HepG2 (cell line): ENCODE measurements at regions not wholly inside any gene's neighbourhood (a gene's known extent, or its start where the extent isn't known, plus 50 kb on each side); places are given as distances from the start of the nearest gene placed in this dataset.

Source experiments
- ATAC-seq: fragments of 200-7000 bp; cut with Tn5 transposase; 3 replicates; pipeline ENCODE4 v1.9.1; 2020; ENCODE audit warnings: mild to moderate bottlenecking, moderate library complexity
- BruUV-seq: library from RNA; stranded (reverse); fragments of 400-500 nt; replicated peaks from 2 replicates; lab custom pipeline; 2021; lab: Mats Ljungman, UMichigan
- CTCF ChIA-PET: fragments of 300-600 bp; formaldehyde crosslinking; extraction: SDS; loops from one replicate; lab custom pipeline; 2021; ENCODE audit warnings: low total read pairs, inconsistent platforms, low intra/inter-chr PET ratio; lab: Yijun Ruan, JAX
- POLR2A ChIA-PET: fragments of 350-600 bp; sonication (Branson Sonifier 250); formaldehyde crosslinking; loops from one replicate; lab custom pipeline; 2020; ENCODE audit warnings: antibody characterized with exemption, inconsistent platforms; lab: Yijun Ruan, JAX
- DNase-seq: peaks from one replicate; pipeline ENCODE4 v3.0.0-alpha.2; 2015; ENCODE audit warnings: low spot score
- FAIRE-seq: peaks from 3 replicates; lab custom pipeline; 2011; peaks lifted over from hg19 to GRCh38; lab: Jason Lieb, UNC
- H2AFZ ChIP-seq: one replicate; pipeline ENCODE4 v1.6.1; 2011; ENCODE audit warnings: low read length, inconsistent platforms
- H3K27ac ChIP-seq: fragments of 300-600 bp; 3 replicates; pipeline ENCODE4 v1.8.0; 2011; ENCODE audit warnings: mixed run types, mild to moderate bottlenecking, mixed read lengths, low read length, inconsistent platforms; ENCODE audit not compliant: insufficient read depth; ENCODE audit errors: extremely low read length
- H3K27me3 ChIP-seq, 2 experiments: fragments of 200-600 bp in 1 of 2; 2 replicates in 1 of 2; 3 replicates in 1 of 2; pipeline versions ENCODE4 v1.6.0 to v1.8.0; 2011; ENCODE audit warnings: low read length in 2 of 2, mild to moderate bottlenecking in 2 of 2, moderate library complexity in 2 of 2, inconsistent platforms in 1 of 2; ENCODE audit not compliant: insufficient read depth in 2 of 2, control insufficient read depth in 1 of 2
- H3K36me3 ChIP-seq, 2 experiments: fragments of 200-600 bp in 1 of 2; replicated peaks in 1 of 2; 2 replicates in 1 of 2; 3 replicates in 1 of 2; pipeline versions ENCODE4 v1.5.1 to v1.8.0; 2011; ENCODE audit warnings: low read length in 2 of 2, inconsistent platforms in 1 of 2; ENCODE audit not compliant: insufficient read depth in 2 of 2, control insufficient read depth in 1 of 2
- H3K4me1 ChIP-seq: 2 replicates; pipeline ENCODE4 v1.5.1; 2012; ENCODE audit warnings: low read length, inconsistent platforms; ENCODE audit not compliant: insufficient read depth
- H3K4me2 ChIP-seq: 2 replicates; pipeline ENCODE4 v1.6.0; 2011; ENCODE audit warnings: low read depth, low read length, inconsistent platforms
- H3K4me3 ChIP-seq, 3 experiments: fragments of 200-600 bp in 1 of 3; sonication (generic), shearing (Covaris generic) in 1 of 3; replicated peaks in 1 of 3; 2 replicates each; pipeline ENCODE4 v1.5.1; 2011 to 2016; ENCODE audit warnings: low read length in 3 of 3, inconsistent platforms in 2 of 3, low read depth in 2 of 3, mild to moderate bottlenecking in 2 of 3, control low read depth in 1 of 3, mixed read lengths in 1 of 3; ENCODE audit not compliant: insufficient read depth in 1 of 3
- H3K79me2 ChIP-seq: one replicate; pipeline ENCODE4 v1.6.1; 2011; ENCODE audit warnings: low read length, inconsistent platforms; ENCODE audit not compliant: insufficient read depth
- H3K9ac ChIP-seq: 2 replicates; pipeline ENCODE4 v1.6.0; 2011; ENCODE audit warnings: mild to moderate bottlenecking, low read depth, low read length, inconsistent platforms; ENCODE audit not compliant: insufficient read depth
- H3K9me3 ChIP-seq: 2 replicates; pipeline ENCODE4 v1.5.1; 2012; ENCODE audit warnings: mild to moderate bottlenecking, low read length
- H4K20me1 ChIP-seq: 2 replicates; pipeline ENCODE4 v1.6.0; 2011; ENCODE audit warnings: inconsistent platforms, mild to moderate bottlenecking, low read length, moderate library complexity; ENCODE audit not compliant: insufficient read depth
- EZH2 ChIP-seq: conservative IDR thresholded peaks from 2 replicates; pipeline ENCODE4 v1.6.1; 2012; ENCODE audit warnings: mild to moderate bottlenecking, low read depth, low read length, moderate library complexity
- IKZF1 ChIP-seq: fragments of 450-650 bp; IDR thresholded peaks from 2 replicates; pipeline ENCODE4 v1.7.1; 2016
- KAT7 ChIP-seq: IDR thresholded peaks from 2 replicates; pipeline ENCODE4 v1.6.1; 2018; ENCODE audit warnings: borderline replicate concordance, missing compliant biosample characterization
- MXD1 ChIP-seq: sonication (generic); formaldehyde crosslinking; IDR thresholded peaks from 2 replicates; pipeline ENCODE4 v1.4.0; 2020; ENCODE audit warnings: mild to moderate bottlenecking, missing genetic modification reagents
- RBM22 ChIP-seq: fragments of 200-400 bp; formaldehyde crosslinking; optimal IDR thresholded peaks from 2 replicates; pipeline ENCODE3; 2017; ENCODE audit warnings: mild to moderate bottlenecking, low read length, moderate library complexity
- TBX3 ChIP-seq: fragments of 450-650 bp; IDR thresholded peaks from 2 replicates; pipeline ENCODE4 v1.6.1; 2017; ENCODE audit warnings: antibody characterized with exemption, mild to moderate bottlenecking, inconsistent platforms, borderline replicate concordance
- TFDP1 ChIP-seq: IDR thresholded peaks from 2 replicates; pipeline ENCODE4 v1.6.1; 2016; ENCODE audit warnings: missing compliant biosample characterization, missing genetic modification reagents, borderline replicate concordance
- U2AF1 ChIP-seq: fragments of 200-400 bp; formaldehyde crosslinking; optimal IDR thresholded peaks from 2 replicates; pipeline ENCODE3; 2017; ENCODE audit warnings: mild to moderate bottlenecking, low read depth, low read length
- ZFAT ChIP-seq: sonication (generic); formaldehyde crosslinking; conservative IDR thresholded peaks from 2 replicates; pipeline ENCODE4 v1.8.1; 2023; ENCODE audit warnings: missing genetic modification reagents, inconsistent platforms
- ZMAT3 ChIP-seq: sonication (generic); formaldehyde crosslinking; conservative IDR thresholded peaks from 2 replicates; pipeline ENCODE4 v1.7.0; 2021; ENCODE audit warnings: missing genetic modification reagents
- WGBS: methylation state at CpG from one replicate; pipeline ENCODE4 v1.1.6; 2017; ENCODE audit warnings: low lambda C conversion rate; 5-methylcytosine and 5-hydroxymethylcytosine counted together
- in situ Hi-C: cut with HindIII; loops from 2 replicates; pipeline ENCODE4 v1.10.0; 2017; ENCODE audit warnings: low pct_unique_long_range_greater_than_20kb; ENCODE audit not compliant: extremely low pct_ligation_motif_present
- intact Hi-C: fragments of 100-400 bp; cut with micrococcal nuclease; formaldehyde crosslinking; loops from one replicate; pipeline ENCODE4 v1.10.0; 2022; ENCODE audit not compliant: unreplicated experiment

GRCh38 chr13:50404769-50405168 lies 389.5 kb downstream of the KCNRG start:
- BruUV-seq, result no TSS peak
- Histone ChIP-seq H3K9me3 (no peaks in the 10 kb centered on the region), H3K4me2 (no peak overlapping the region), H2AFZ (no peak overlapping the region), H3K79me2 (no peaks in the 10 kb centered on the region), H3K4me1 (peaks cover 15% of the 10 kb centered on the region), H3K27ac (no peak overlapping the region), H4K20me1 (no peaks in the 10 kb centered on the region), H3K27me3 (no peaks in the 10 kb centered on the region), H3K4me3 (no peak overlapping the region), H3K36me3 (peaks cover 0 to 17% of the 10 kb centered on the region in 2 experiments; a peak in 3 of 5 replicates), H3K9ac (no peak overlapping the region)
- FAIRE-seq (no peak), ATAC-seq (no peak), DNase-seq (no peak)
- TF ChIP-seq RBM22, result no peak
- TF ChIP-seq U2AF1, result no peak
- no peak for TF ChIP-seq ZMAT3 (CRISPR knock-in tag)
- TF ChIP-seq IKZF1, result no peak
- no peak for TF ChIP-seq EZH2
- TF ChIP-seq TBX3, result no peak
- no peak for TF ChIP-seq TFDP1 (CRISPR knock-in tag)
- no peak for TF ChIP-seq ZFAT (CRISPR knock-in tag)
- TF ChIP-seq KAT7 (CRISPR knock-in tag), result no peak
- no peak for TF ChIP-seq MXD1 (CRISPR knock-in tag)
- intact Hi-C loops, result loop anchor here (10.0 kb wide), 1 partner anchor 120 kb away; no protein-coding TSS in a partner anchor
- in situ Hi-C loops, result no loop called here
- ChIA-PET POLR2A (no interaction called here), CTCF (no interaction called here)
- 100% methylated on average over 1 of the region's 1 CpG for WGBS
